H1 (cell line): ENCODE measurements at regions not wholly inside any gene's neighbourhood (a gene's known extent, or its start where the extent isn't known, plus 50 kb on each side); places are given as distances from the start of the nearest gene placed in this dataset.

Source experiments
- CTCF ChIA-PET: fragments of 300-600 bp; sonication (Branson Sonifier 250); formaldehyde crosslinking; loops from one replicate; lab custom pipeline; 2021; ENCODE audit not compliant: partially characterized antibody; lab: Charles Lee
- POLR2A ChIA-PET: fragments of 300-600 bp; sonication (Branson Sonifier 250); formaldehyde crosslinking; loops from one replicate; lab custom pipeline; 2021; ENCODE audit warnings: inconsistent platforms; ENCODE audit not compliant: partially characterized antibody; lab: Charles Lee
- DNase-seq, 2 experiments: peaks; one replicate each; pipeline versions ENCODE4 v3.0.0 to v3.0.0-alpha.2; 2010 to 2022; ENCODE audit warnings: low spot score in 2 of 2, low read depth in 1 of 2, mixed read lengths in 1 of 2
- FAIRE-seq: peaks from 2 replicates; lab custom pipeline; 2011; peaks lifted over from hg19 to GRCh38; lab: Jason Lieb, UNC
- H2AFZ ChIP-seq: 2 replicates; pipeline ENCODE4 v1.8.1; 2012; ENCODE audit warnings: low read length, inconsistent platforms
- H2AK5ac ChIP-seq: 2 replicates; pipeline ENCODE4 v1.6.1; 2013; ENCODE audit warnings: low read depth, low read length
- H2BK120ac ChIP-seq: replicated peaks from 2 replicates; pipeline ENCODE3; 2013; ENCODE audit warnings: low read depth, low read length, inconsistent platforms
- H2BK12ac ChIP-seq: 2 replicates; pipeline ENCODE4 v1.6.1; 2013; ENCODE audit warnings: low read depth, low read length
- H2BK15ac ChIP-seq: 2 replicates; pipeline ENCODE4 v1.6.1; 2013; ENCODE audit warnings: low read length
- H2BK20ac ChIP-seq: 2 replicates; pipeline ENCODE4 v1.6.1; 2013; ENCODE audit warnings: low read length
- H2BK5ac ChIP-seq: 2 replicates; pipeline ENCODE4 v1.6.1; 2013; ENCODE audit warnings: low read depth, low read length
- H3K14ac ChIP-seq: 2 replicates; pipeline ENCODE4 v1.6.1; 2013; ENCODE audit warnings: inconsistent platforms; ENCODE audit not compliant: insufficient read length
- H3K18ac ChIP-seq: 2 replicates; pipeline ENCODE4 v1.6.1; 2013; ENCODE audit warnings: low read length; ENCODE audit errors: extremely low read depth
- H3K23ac ChIP-seq: 2 replicates; pipeline ENCODE4 v1.6.1; 2013; ENCODE audit warnings: inconsistent platforms; ENCODE audit not compliant: insufficient read length
- H3K23me2 ChIP-seq: 2 replicates; pipeline ENCODE4 v1.6.1; 2013; ENCODE audit warnings: low read depth, low read length
- H3K27ac ChIP-seq: 2 replicates; pipeline ENCODE4 v1.6.1; 2011; ENCODE audit warnings: low read depth, low read length, inconsistent platforms
- H3K27me3 ChIP-seq, 4 experiments: replicated peaks in 1 of 4; 1 replicate in 1 of 4; 2 replicates in 3 of 4; pipeline versions ENCODE4 v1.6.1 to v1.8.1; 2011 to 2013; ENCODE audit warnings: low read length in 3 of 4, mild to moderate bottlenecking in 3 of 4, inconsistent platforms in 2 of 4, mixed read lengths in 2 of 4, moderate library complexity in 1 of 4; ENCODE audit not compliant: control insufficient read depth in 3 of 4, insufficient read depth in 3 of 4; ENCODE audit errors: extremely low read depth in 1 of 4
- H3K36me3 ChIP-seq, 4 experiments: 2 replicates each; pipeline versions ENCODE4 v1.6.1 to v1.8.1; 2011 to 2013; ENCODE audit warnings: mild to moderate bottlenecking in 4 of 4, low read length in 3 of 4, moderate library complexity in 2 of 4, control low read depth in 1 of 4, inconsistent platforms in 1 of 4; ENCODE audit not compliant: insufficient read depth in 4 of 4, control insufficient read depth in 2 of 4
- H3K4ac ChIP-seq: replicated peaks from 2 replicates; pipeline ENCODE3; 2013; ENCODE audit warnings: low read length, low read depth, mixed read lengths, inconsistent platforms; ENCODE audit not compliant: insufficient read length
- H3K4me1 ChIP-seq, 4 experiments: replicated peaks in 1 of 4; 1 replicate in 1 of 4; 2 replicates in 3 of 4; pipeline versions ENCODE4 v1.6.1 to v1.8.1; 2011 to 2013; ENCODE audit warnings: low read length in 3 of 4, inconsistent platforms in 2 of 4, mixed read lengths in 1 of 4; ENCODE audit not compliant: insufficient read depth in 4 of 4, control insufficient read depth in 3 of 4
- H3K4me2 ChIP-seq, 2 experiments: 2 replicates each; pipeline versions ENCODE4 v1.6.1 to v1.8.1; 2011 to 2013; ENCODE audit warnings: low read depth in 2 of 2, low read length in 2 of 2, control low read depth in 1 of 2, inconsistent platforms in 1 of 2, mild to moderate bottlenecking in 1 of 2; ENCODE audit not compliant: insufficient read depth in 1 of 2
- H3K4me3 ChIP-seq, 4 experiments: fragments of 200-600, 300-600 bp in 1 of 4; sonication (generic), shearing (Covaris generic), sonication (Bioruptor Twin) in 1 of 4; 2 replicates each; pipeline versions ENCODE4 v1.5.1 to v1.8.1; 2011 to 2016; ENCODE audit warnings: low read length in 4 of 4, low read depth in 3 of 4, control low read depth in 2 of 4, inconsistent platforms in 2 of 4, mild to moderate bottlenecking in 2 of 4, mixed read lengths in 1 of 4, moderate library complexity in 1 of 4; ENCODE audit not compliant: insufficient read depth in 2 of 4; ENCODE audit errors: extremely low read depth in 1 of 4
- H3K56ac ChIP-seq: replicated peaks from 2 replicates; pipeline ENCODE3; 2013; ENCODE audit warnings: low read depth, mild to moderate bottlenecking, mixed read lengths, low read length, inconsistent platforms; ENCODE audit not compliant: insufficient read length
- H3K79me1 ChIP-seq: 2 replicates; pipeline ENCODE4 v1.6.1; 2013; ENCODE audit warnings: low read depth, low read length, control low read depth
- H3K79me2 ChIP-seq, 2 experiments: 2 replicates each; pipeline versions ENCODE4 v1.6.1 to v1.8.1; 2012 to 2013; ENCODE audit warnings: low read length in 2 of 2, mild to moderate bottlenecking in 2 of 2, inconsistent platforms in 1 of 2; ENCODE audit not compliant: insufficient read depth in 2 of 2, control insufficient read depth in 1 of 2
- H3K9ac ChIP-seq, 4 experiments: replicated peaks in 1 of 4; 1 replicate in 1 of 4; 2 replicates in 3 of 4; pipeline versions ENCODE4 v1.6.1 to v1.8.1; 2011 to 2013; ENCODE audit warnings: low read depth in 3 of 4, low read length in 3 of 4, control low read depth in 2 of 4, mild to moderate bottlenecking in 2 of 4, moderate library complexity in 2 of 4, inconsistent platforms in 1 of 4; ENCODE audit errors: extremely low read depth in 1 of 4
- H3K9me3 ChIP-seq, 2 experiments: 2 replicates each; pipeline versions ENCODE4 v1.6.1 to v1.8.1; 2012 to 2013; ENCODE audit warnings: mild to moderate bottlenecking in 2 of 2, moderate library complexity in 2 of 2, control low read depth in 1 of 2, inconsistent platforms in 1 of 2, low read depth in 1 of 2, low read length in 1 of 2, mixed read lengths in 1 of 2; ENCODE audit not compliant: insufficient read depth in 2 of 2
- H4K20me1 ChIP-seq, 2 experiments: replicated peaks in 1 of 2; 2 replicates each; pipeline versions ENCODE3 to v1.8.1; 2011 to 2013; ENCODE audit warnings: inconsistent platforms in 2 of 2, low read length in 2 of 2, mild to moderate bottlenecking in 1 of 2; ENCODE audit not compliant: insufficient read depth in 2 of 2, control insufficient read depth in 1 of 2
- H4K5ac ChIP-seq: 2 replicates; pipeline ENCODE4 v1.6.1; 2013; ENCODE audit warnings: low read length, low read depth, mixed read lengths, inconsistent platforms; ENCODE audit not compliant: insufficient read length
- H4K8ac ChIP-seq: 2 replicates; pipeline ENCODE4 v1.8.0; 2013; ENCODE audit warnings: mild to moderate bottlenecking, moderate library complexity, low read length, inconsistent platforms; ENCODE audit not compliant: insufficient read depth; ENCODE audit errors: extremely low read depth
- H4K91ac ChIP-seq: replicated peaks from 2 replicates; pipeline ENCODE3; 2013; ENCODE audit warnings: low read length, mixed read lengths, inconsistent platforms; ENCODE audit not compliant: insufficient read length
- BCL11A ChIP-seq, 2 experiments: IDR thresholded peaks; one replicate each; pipeline ENCODE4 v1.6.1; 2011; ENCODE audit warnings: low read depth in 2 of 2, low read length in 2 of 2, mild to moderate bottlenecking in 2 of 2
- CBX5 ChIP-seq: fragments of 300-800, 300-1000 bp; sonication (generic); IDR thresholded peaks from 2 replicates; pipeline ENCODE4 v1.7.1; 2016; ENCODE audit warnings: antibody characterized with exemption, low read length, low read depth
- CHD1 ChIP-seq: IDR thresholded peaks from 2 replicates; pipeline ENCODE4 v1.6.1; 2012; ENCODE audit warnings: low read depth, low read length, improper control_type of control experiment
- FOSL1 ChIP-seq: IDR thresholded peaks from 2 replicates; pipeline ENCODE4 v1.6.1; 2011; ENCODE audit warnings: mild to moderate bottlenecking, low read depth, low read length, moderate library complexity; ENCODE audit not compliant: insufficient read depth
- PHF8 ChIP-seq: fragments of 200-600 bp; sonication (generic); conservative IDR thresholded peaks from 2 replicates; pipeline ENCODE4 v1.7.1; 2012; ENCODE audit warnings: low read depth, mild to moderate bottlenecking, inconsistent platforms, low read length, moderate library complexity
- RAD21 ChIP-seq, 2 experiments: IDR thresholded peaks in 1 of 2; conservative IDR thresholded peaks in 1 of 2; 2 replicates each; pipeline ENCODE4 v1.6.1; 2011; ENCODE audit warnings: low read depth in 2 of 2, low read length in 2 of 2, improper control_type of control experiment in 1 of 2, inconsistent platforms in 1 of 2, mild to moderate bottlenecking in 1 of 2, moderate library complexity in 1 of 2
- YY1 ChIP-seq: IDR thresholded peaks from 2 replicates; pipeline ENCODE4 v1.6.1; 2011; ENCODE audit warnings: low read depth, mild to moderate bottlenecking, low read length
- ZNF274 ChIP-seq: IDR thresholded peaks from 2 replicates; pipeline ENCODE4 v1.7.0; 2012; ENCODE audit warnings: low read length, borderline replicate concordance; ENCODE audit errors: extremely low read depth
- WGBS, 2 experiments: shearing (Covaris generic) in 1 of 2; methylation state at CpG; one replicate each; pipeline versions ENCODE4 v1.1.6 to v1.1.7; 2013 to 2015; ENCODE audit warnings: low lambda C conversion rate in 2 of 2, mixed read lengths in 2 of 2, inconsistent platforms in 1 of 2, low coverage in 1 of 2, missing lambda C conversion rate in 1 of 2; ENCODE audit not compliant: insufficient replicate concordance in 2 of 2, insufficient coverage in 1 of 2, insufficient read length in 1 of 2; ENCODE audit errors: extremely low coverage in 1 of 2, missing lambda C conversion rate in 1 of 2; 5-methylcytosine and 5-hydroxymethylcytosine counted together
- TF ChIP-seq, protein P1 (sequence below), 3 experiments: IDR thresholded peaks; 1 replicate in 2 of 3; 2 replicates in 1 of 3; pipeline versions ENCODE4 v1.5.1 to v1.6.1; 2011; ENCODE audit warnings: low read length in 3 of 3, mild to moderate bottlenecking in 3 of 3, inconsistent platforms in 2 of 3, low read depth in 1 of 3, moderate library complexity in 1 of 3; ENCODE audit not compliant: insufficient read depth in 1 of 3; ENCODE audit errors: control extremely low read depth in 1 of 3

DNA sequence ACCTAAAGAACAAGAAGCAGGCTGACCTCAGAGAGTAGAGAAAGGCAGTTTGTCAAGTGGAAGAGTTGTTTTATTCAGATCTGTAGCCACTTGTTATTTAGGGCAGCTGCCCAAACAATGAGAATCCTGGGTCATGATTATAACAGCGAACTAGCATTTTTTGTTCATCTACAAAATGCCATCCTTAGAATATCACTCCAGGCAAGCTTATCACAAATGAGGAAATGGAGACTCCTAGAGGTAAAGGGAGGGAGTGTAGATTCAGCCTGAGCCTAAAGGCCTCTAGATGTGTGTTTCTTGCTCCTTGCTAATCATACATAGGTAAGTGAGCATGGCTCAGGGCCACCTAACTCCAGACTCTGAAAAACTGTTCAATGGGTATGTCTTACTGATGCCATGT is 126.1 kb downstream of the HNMT start:
- Histone ChIP-seq H3K9ac (no peak overlapping the region), H3K56ac (no peak overlapping the region), H3K79me1 (no peaks in the 10 kb centered on the region), H3K36me3 (no peaks in the 10 kb centered on the region), H4K5ac (no peak overlapping the region), H3K14ac (no peak overlapping the region), H4K20me1 (no peaks in the 10 kb centered on the region), H4K91ac (no peak overlapping the region), H3K18ac (no peak overlapping the region), H3K4me2 (no peak overlapping the region), H2BK15ac (no peak overlapping the region), H3K23ac (no peak overlapping the region), H3K27ac (no peak overlapping the region), H2BK12ac (no peak overlapping the region), H3K4me3 (no peak overlapping the region), H2AK5ac (no peak overlapping the region), H2AFZ (no peak overlapping the region), H3K27me3 (peaks cover 0 to 2% (median 0%) of the 10 kb centered on the region in 4 experiments; a peak in 1 of 7 replicates), H3K9me3 (no peaks in the 10 kb centered on the region), H2BK120ac (no peak overlapping the region), H2BK20ac (no peak overlapping the region), H2BK5ac (no peak overlapping the region), H3K4me1 (peaks cover 0 to 2% (median 0%) of the 10 kb centered on the region in 4 experiments; a peak in 1 of 7 replicates), H3K79me2 (no peaks in the 10 kb centered on the region), H3K23me2 (peaks cover 2% of the 10 kb centered on the region; the same call in 1 of the 2 replicates), H3K4ac (no peak overlapping the region), H4K8ac (no peak overlapping the region)
- FAIRE-seq (no peak), DNase-seq (no peak)
- ChIA-PET CTCF (interaction anchor here (0.5 to 3.0 kb wide), 22 partner anchors 9 to 737 kb away, joined by 3 to 11 read pairs (median 4); no protein-coding TSS in a partner anchor), POLR2A (no interaction called here)
- WGBS, 2 experiments = 82% methylated on average over 1 of the region's 1 CpG; no CpG with 5 or more reads in 1 of the 2 experiments
- TF ChIP-seq FOSL1 (no peak), CHD1 (no peak), BCL11A (IDR thresholded peaks at IDR 0.05; ENCODE audit: low read depth in 2 of 2, low read length in 2 of 2) (no peak), PHF8 (no peak), ZNF274 (no peak), CBX5 (no peak), YY1 (no peak), RAD21 (IDR thresholded peaks at IDR 0.05 in 1 of 2, conservative IDR thresholded peaks at IDR 0.05 in 1 of 2; ENCODE audit: low read depth in 2 of 2, low read length in 2 of 2) (peak; percentile 61 to 76)
- TF ChIP-seq, protein P1, sequence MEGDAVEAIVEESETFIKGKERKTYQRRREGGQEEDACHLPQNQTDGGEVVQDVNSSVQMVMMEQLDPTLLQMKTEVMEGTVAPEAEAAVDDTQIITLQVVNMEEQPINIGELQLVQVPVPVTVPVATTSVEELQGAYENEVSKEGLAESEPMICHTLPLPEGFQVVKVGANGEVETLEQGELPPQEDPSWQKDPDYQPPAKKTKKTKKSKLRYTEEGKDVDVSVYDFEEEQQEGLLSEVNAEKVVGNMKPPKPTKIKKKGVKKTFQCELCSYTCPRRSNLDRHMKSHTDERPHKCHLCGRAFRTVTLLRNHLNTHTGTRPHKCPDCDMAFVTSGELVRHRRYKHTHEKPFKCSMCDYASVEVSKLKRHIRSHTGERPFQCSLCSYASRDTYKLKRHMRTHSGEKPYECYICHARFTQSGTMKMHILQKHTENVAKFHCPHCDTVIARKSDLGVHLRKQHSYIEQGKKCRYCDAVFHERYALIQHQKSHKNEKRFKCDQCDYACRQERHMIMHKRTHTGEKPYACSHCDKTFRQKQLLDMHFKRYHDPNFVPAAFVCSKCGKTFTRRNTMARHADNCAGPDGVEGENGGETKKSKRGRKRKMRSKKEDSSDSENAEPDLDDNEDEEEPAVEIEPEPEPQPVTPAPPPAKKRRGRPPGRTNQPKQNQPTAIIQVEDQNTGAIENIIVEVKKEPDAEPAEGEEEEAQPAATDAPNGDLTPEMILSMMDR (IDR thresholded peaks at IDR 0.05; ENCODE audit: control extremely low read depth in 1 of 3, insufficient read depth in 1 of 3, low read depth in 1 of 3, low read length in 3 of 3) = peak in 2 of 3 experiments; percentile 52 to 70; a peak in 3 of 4 replicates
